Neuronal stem cell (in vitro differentiated cells): ENCODE measurements at regions not wholly inside any gene's neighbourhood (a gene's known extent, or its start where the extent isn't known, plus 50 kb on each side); places are given as distances from the start of the nearest gene placed in this dataset.
A peak's percentile ranks its signal among the peaks of the same experiment; 100 is the strongest.

Experiments used
- DNase-seq: peaks from one replicate; pipeline ENCODE4 v3.0.0-alpha.2; 2013; ENCODE audit warnings: low spot score
- H2AFZ ChIP-seq: one replicate; pipeline ENCODE4 v1.6.1; 2013; ENCODE audit warnings: mild to moderate bottlenecking, low read length, inconsistent platforms
- H2AK5ac ChIP-seq: 2 replicates; pipeline ENCODE4 v1.6.1; 2013; ENCODE audit warnings: low read depth, mild to moderate bottlenecking, inconsistent platforms, low read length, moderate library complexity, mixed read lengths
- H2BK120ac ChIP-seq: 2 replicates; pipeline ENCODE4 v1.6.1; 2013; ENCODE audit warnings: low read depth, mild to moderate bottlenecking, inconsistent platforms, low read length, moderate library complexity, mixed read lengths
- H2BK12ac ChIP-seq: one replicate; pipeline ENCODE4 v1.6.1; 2013; ENCODE audit warnings: low read length, inconsistent platforms
- H2BK15ac ChIP-seq: 2 replicates; pipeline ENCODE4 v1.6.1; 2013; ENCODE audit warnings: mild to moderate bottlenecking, low read length, inconsistent platforms, mixed read lengths
- H2BK5ac ChIP-seq: one replicate; pipeline ENCODE4 v1.6.1; 2013; ENCODE audit warnings: inconsistent platforms, mild to moderate bottlenecking, low read length, moderate library complexity
- H3K14ac ChIP-seq: one replicate; pipeline ENCODE4 v1.6.1; 2013; ENCODE audit warnings: low read length, inconsistent platforms
- H3K18ac ChIP-seq: 2 replicates; pipeline ENCODE4 v1.6.1; 2013; ENCODE audit warnings: low read length, inconsistent platforms
- H3K23ac ChIP-seq: 2 replicates; pipeline ENCODE4 v1.6.1; 2013; ENCODE audit warnings: low read depth, mild to moderate bottlenecking, mixed read lengths, low read length, inconsistent platforms; ENCODE audit not compliant: poor library complexity
- H3K27ac ChIP-seq: replicated peaks from 3 replicates; pipeline ENCODE4 v1.5.1; 2013; ENCODE audit warnings: low read length, inconsistent platforms
- H3K27me3 ChIP-seq, 3 experiments: 2 replicates each; pipeline ENCODE4 v1.6.1; 2013; ENCODE audit warnings: low read length in 3 of 3, mild to moderate bottlenecking in 2 of 3, inconsistent platforms in 1 of 3, low read depth in 1 of 3, mixed read lengths in 1 of 3, moderate library complexity in 1 of 3; ENCODE audit not compliant: control insufficient read depth in 3 of 3, insufficient read depth in 3 of 3
- H3K36me3 ChIP-seq, 2 donors: replicated peaks in 1 of 2; 2 replicates each; pipeline ENCODE4 v1.6.1; 2013; ENCODE audit warnings: low read length in 2 of 2; ENCODE audit not compliant: control insufficient read depth in 2 of 2, insufficient read depth in 2 of 2
- H3K4ac ChIP-seq: 2 replicates; pipeline ENCODE4 v1.6.1; 2013; ENCODE audit warnings: inconsistent platforms, mild to moderate bottlenecking, low read length, moderate library complexity
- H3K4me1 ChIP-seq, 2 donors: 1 replicate in 1 of 2; 2 replicates in 1 of 2; pipeline ENCODE4 v1.6.1; 2013; ENCODE audit warnings: low read length in 2 of 2, low read depth in 1 of 2; ENCODE audit not compliant: control insufficient read depth in 2 of 2, insufficient read depth in 1 of 2
- H3K4me2 ChIP-seq: one replicate; pipeline ENCODE4 v1.6.1; 2013; ENCODE audit warnings: mild to moderate bottlenecking, low read length, inconsistent platforms; ENCODE audit not compliant: insufficient read depth, poor library complexity, severe bottlenecking
- H3K4me3 ChIP-seq, 2 donors: 2 replicates each; pipeline ENCODE4 v1.5.1; 2013; ENCODE audit warnings: low read length in 2 of 2, mild to moderate bottlenecking in 2 of 2, inconsistent platforms in 1 of 2, moderate library complexity in 1 of 2
- H3K79me1 ChIP-seq: one replicate; pipeline ENCODE4 v1.6.1; 2013; ENCODE audit warnings: low read depth, mild to moderate bottlenecking, inconsistent platforms, low read length, moderate library complexity
- H3K9ac ChIP-seq: one replicate; pipeline ENCODE4 v1.6.1; 2013; ENCODE audit warnings: mild to moderate bottlenecking, low read depth, low read length, inconsistent platforms; ENCODE audit not compliant: poor library complexity
- H3K9me3 ChIP-seq, 2 donors: replicated peaks in 1 of 2; 2 replicates each; pipeline versions ENCODE3 to v1.6.1; 2013; ENCODE audit warnings: low read length in 2 of 2, mild to moderate bottlenecking in 2 of 2, inconsistent platforms in 1 of 2, low read depth in 1 of 2, mixed read lengths in 1 of 2, moderate library complexity in 1 of 2; ENCODE audit not compliant: control insufficient read depth in 2 of 2, insufficient read depth in 1 of 2
- H4K8ac ChIP-seq: one replicate; pipeline ENCODE4 v1.6.1; 2013; ENCODE audit warnings: low read depth, mild to moderate bottlenecking, inconsistent platforms, low read length, moderate library complexity
- H4K91ac ChIP-seq: one replicate; pipeline ENCODE4 v1.6.1; 2013; ENCODE audit warnings: low read length, low read depth, mild to moderate bottlenecking, inconsistent platforms; ENCODE audit not compliant: poor library complexity
- WGBS, 2 donors: extraction: QIAGEN DNeasy Blood & Tissue Kit; methylation state at CpG; one replicate each; pipeline ENCODE4 v1.1.7; 2013; ENCODE audit warnings: missing lambda C conversion rate in 2 of 2, mixed read lengths in 1 of 2; ENCODE audit not compliant: insufficient read length in 2 of 2, insufficient replicate concordance in 1 of 2; ENCODE audit errors: extremely low coverage in 2 of 2; 5-methylcytosine and 5-hydroxymethylcytosine counted together

DNA sequence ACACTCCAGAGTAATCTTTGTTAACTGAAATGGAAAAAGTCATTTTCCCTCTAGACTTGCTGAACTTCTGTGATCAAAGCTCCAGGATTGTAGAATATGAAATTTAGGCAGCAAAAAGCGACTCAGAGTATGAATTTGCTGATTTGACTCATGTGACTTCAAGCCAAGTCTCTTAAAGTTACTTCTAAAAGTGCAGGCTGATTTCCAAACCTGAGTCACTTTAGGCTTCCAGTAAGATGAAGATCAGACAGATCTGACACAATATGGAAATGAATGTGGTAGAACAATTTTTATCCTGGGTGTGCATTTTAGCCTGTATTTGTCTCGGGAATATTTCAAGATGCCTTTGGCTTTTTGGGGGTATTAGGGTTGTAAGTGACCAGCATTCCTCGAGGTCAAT, 151.0 kb upstream of the TMTC4 start:
- no peak overlapping the region for H2AFZ ChIP-seq
- no peak overlapping the region for H3K18ac ChIP-seq
- H3K14ac ChIP-seq = no peak overlapping the region
- no peak overlapping the region for H3K27ac ChIP-seq
- no peaks in the 10 kb centered on the region for H3K36me3 ChIP-seq
- H2BK12ac ChIP-seq = no peak overlapping the region
- peaks cover 0 to 2% of the 10 kb centered on the region in 2 donors for H3K9me3 ChIP-seq
- DNase-seq = no peak
- H3K9ac ChIP-seq = no peak overlapping the region
- H3K4ac ChIP-seq = no peak overlapping the region
- no peak overlapping the region for H4K91ac ChIP-seq
- H3K79me1 ChIP-seq = no peaks in the 10 kb centered on the region
- H3K23ac ChIP-seq = no peak overlapping the region
- H4K8ac ChIP-seq = no peak overlapping the region
- no peaks in the 10 kb centered on the region for H3K27me3 ChIP-seq
- no peak overlapping the region for H2BK5ac ChIP-seq
- no CpG with 5 or more reads among the region's 3 CpGs for WGBS, 2 donors
- H2AK5ac ChIP-seq = no peak overlapping the region
- no peak overlapping the region for H3K4me3 ChIP-seq
- no peak overlapping the region for H2BK15ac ChIP-seq
- H3K4me2 ChIP-seq = no peak overlapping the region
- H3K4me1 ChIP-seq = no peaks in the 10 kb centered on the region
- H2BK120ac ChIP-seq = no peak overlapping the region

DNA sequence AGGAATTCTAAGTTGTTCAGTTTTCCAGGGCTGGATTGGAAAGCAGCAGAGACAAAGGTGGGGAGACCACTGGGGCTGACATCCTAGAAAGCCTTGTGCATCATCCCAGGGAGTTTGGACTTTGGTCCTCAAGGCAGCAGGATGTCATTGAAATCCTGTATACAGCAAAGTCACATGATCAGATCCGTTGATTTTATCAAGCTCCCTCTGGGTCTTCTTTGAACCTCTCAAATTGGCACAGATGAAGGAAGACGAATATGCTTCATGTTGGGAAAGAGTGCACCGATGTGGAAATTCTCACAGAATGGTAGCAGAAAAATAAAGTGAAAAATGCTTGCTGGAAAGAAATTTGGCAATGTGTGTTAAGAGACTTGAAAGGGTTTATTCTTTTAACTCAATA, 149.8 kb upstream of the TMTC4 start:
- no peak overlapping the region for H3K4me2 ChIP-seq
- H2BK15ac ChIP-seq = no peak overlapping the region
- H3K27ac ChIP-seq = no peak overlapping the region
- no peak overlapping the region for H2AK5ac ChIP-seq
- DNase-seq = no peak
- H3K9me3 ChIP-seq = peaks cover 0 to 2% of the 10 kb centered on the region in 2 donors
- H3K9ac ChIP-seq = no peak overlapping the region
- H3K23ac ChIP-seq = no peak overlapping the region
- WGBS, 2 donors = no CpG with 5 or more reads among the region's 3 CpGs
- H2BK120ac ChIP-seq = no peak overlapping the region
- H3K36me3 ChIP-seq = no peaks in the 10 kb centered on the region
- no peak overlapping the region for H3K18ac ChIP-seq
- H2BK12ac ChIP-seq = no peak overlapping the region
- no peak overlapping the region for H2BK5ac ChIP-seq
- no peak overlapping the region for H3K14ac ChIP-seq
- no peak overlapping the region for H3K4me3 ChIP-seq
- H4K91ac ChIP-seq = no peak overlapping the region
- no peak overlapping the region for H3K4ac ChIP-seq
- no peaks in the 10 kb centered on the region for H3K27me3 ChIP-seq
- peaks cover 0 to 3% of the 10 kb centered on the region in 2 donors for H3K4me1 ChIP-seq
- peak overlapping the region; percentile 54 for H2AFZ ChIP-seq
- H4K8ac ChIP-seq = no peak overlapping the region
- H3K79me1 ChIP-seq = no peaks in the 10 kb centered on the region

DNA sequence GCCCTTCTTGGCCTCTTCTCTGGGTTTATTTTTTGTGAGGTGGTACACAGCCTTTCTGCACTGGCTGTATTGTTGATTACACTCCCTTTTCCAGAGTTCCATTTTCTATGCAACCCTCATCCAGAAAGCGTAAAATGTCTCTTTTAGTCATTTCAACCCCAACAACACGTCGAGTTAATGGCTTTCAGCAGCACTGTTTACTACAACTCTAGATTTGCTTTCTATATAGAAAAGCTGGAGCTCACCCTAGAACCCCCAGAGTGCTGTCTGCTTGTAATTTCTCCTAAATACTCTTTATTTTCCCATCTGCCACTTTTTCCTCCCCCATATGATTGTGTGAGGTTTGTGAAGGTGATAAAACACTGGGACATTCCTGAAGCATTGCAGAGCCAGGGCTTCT, 148.9 kb upstream of the TMTC4 start:
- DNase-seq = no peak
- Histone ChIP-seq H2BK5ac (no peak overlapping the region), H2AK5ac (no peak overlapping the region), H2AFZ (no peak overlapping the region), H3K36me3 (no peaks in the 10 kb centered on the region), H3K18ac (no peak overlapping the region), H2BK15ac (no peak overlapping the region), H3K9me3 (peaks cover 0 to 2% of the 10 kb centered on the region in 2 donors), H3K4ac (no peak overlapping the region), H3K14ac (no peak overlapping the region), H3K23ac (no peak overlapping the region), H3K4me3 (no peak overlapping the region), H3K4me2 (no peak overlapping the region), H3K9ac (no peak overlapping the region), H3K79me1 (no peaks in the 10 kb centered on the region), H4K91ac (no peak overlapping the region), H4K8ac (no peak overlapping the region), H3K27ac (no peak overlapping the region), H2BK12ac (no peak overlapping the region), H2BK120ac (no peak overlapping the region), H3K4me1 (peaks cover 0 to 12% of the 10 kb centered on the region in 2 donors), H3K27me3 (no peaks in the 10 kb centered on the region)
- WGBS, 2 donors = no CpG with 5 or more reads among the region's 3 CpGs

DNA sequence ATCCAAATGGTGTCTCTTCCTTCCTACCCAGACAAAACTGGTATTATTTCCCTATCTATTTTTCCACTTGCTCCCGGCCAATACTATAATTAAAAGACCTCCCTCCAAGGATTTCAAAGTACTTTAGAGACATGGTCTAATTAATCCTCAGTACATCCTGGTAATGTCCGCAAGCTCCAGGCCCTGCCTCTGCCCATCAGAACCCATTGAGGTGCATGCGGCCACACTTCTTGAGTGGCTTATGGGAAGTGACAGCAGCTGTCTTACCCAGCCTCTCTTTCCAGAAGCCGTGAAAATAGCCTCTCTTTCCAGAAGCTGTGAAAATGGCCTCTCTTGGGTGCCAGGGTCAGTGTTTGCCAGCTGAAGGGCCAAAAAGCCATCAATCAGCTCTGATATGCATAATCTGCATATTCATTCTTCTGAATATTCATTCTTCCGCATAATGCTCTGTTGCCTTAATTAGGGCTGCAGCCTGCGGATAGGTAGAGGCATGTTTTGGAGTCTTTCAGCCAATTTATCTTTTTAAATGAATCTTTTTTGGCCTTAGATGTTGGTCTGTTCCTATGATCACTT, 148.4 kb upstream of the TMTC4 start:
- Histone ChIP-seq H3K9me3 (peaks cover 0 to 2% of the 10 kb centered on the region in 2 donors), H3K18ac (no peak overlapping the region), H4K91ac (no peak overlapping the region), H2BK15ac (no peak overlapping the region), H3K27ac (no peak overlapping the region), H3K4ac (no peak overlapping the region), H3K36me3 (no peaks in the 10 kb centered on the region), H3K9ac (no peak overlapping the region), H2AFZ (no peak overlapping the region), H3K4me1 (peaks cover 0 to 14% of the 10 kb centered on the region in 2 donors), H3K4me2 (no peak overlapping the region), H2BK12ac (no peak overlapping the region), H2AK5ac (no peak overlapping the region), H2BK5ac (no peak overlapping the region), H3K4me3 (no peak overlapping the region), H3K23ac (no peak overlapping the region), H3K79me1 (no peaks in the 10 kb centered on the region), H2BK120ac (no peak overlapping the region), H3K14ac (no peak overlapping the region), H3K27me3 (no peaks in the 10 kb centered on the region), H4K8ac (no peak overlapping the region)
- no CpG with 5 or more reads among the region's 6 CpGs for WGBS, 2 donors
- DNase-seq = no peak
